H1 (cell line): ENCODE measurements at regions not wholly inside any gene's neighbourhood (a gene's known extent, or its start where the extent isn't known, plus 50 kb on each side); places are given as distances from the start of the nearest gene placed in this dataset.
"Not testable (repeated sequence)": the region's sequence is repeated elsewhere in the genome, so short reads cannot be mapped to it uniquely, and the experiment has no call there.

Experiments used
- CTCF ChIA-PET: fragments of 300-600 bp; sonication (Branson Sonifier 250); formaldehyde crosslinking; loops from one replicate; lab custom pipeline; 2021; ENCODE audit not compliant: partially characterized antibody; lab: Charles Lee
- POLR2A ChIA-PET: fragments of 300-600 bp; sonication (Branson Sonifier 250); formaldehyde crosslinking; loops from one replicate; lab custom pipeline; 2021; ENCODE audit warnings: inconsistent platforms; ENCODE audit not compliant: partially characterized antibody; lab: Charles Lee
- DNase-seq, 2 experiments: peaks; one replicate each; pipeline versions ENCODE4 v3.0.0 to v3.0.0-alpha.2; 2010 to 2022; ENCODE audit warnings: low spot score in 2 of 2, low read depth in 1 of 2, mixed read lengths in 1 of 2
- FAIRE-seq: peaks from 2 replicates; lab custom pipeline; 2011; peaks lifted over from hg19 to GRCh38; lab: Jason Lieb, UNC
- H2AFZ ChIP-seq: 2 replicates; pipeline ENCODE4 v1.8.1; 2012; ENCODE audit warnings: low read length, inconsistent platforms
- H2AK5ac ChIP-seq: 2 replicates; pipeline ENCODE4 v1.6.1; 2013; ENCODE audit warnings: low read depth, low read length
- H2BK120ac ChIP-seq: replicated peaks from 2 replicates; pipeline ENCODE3; 2013; ENCODE audit warnings: low read depth, low read length, inconsistent platforms
- H2BK12ac ChIP-seq: 2 replicates; pipeline ENCODE4 v1.6.1; 2013; ENCODE audit warnings: low read depth, low read length
- H2BK15ac ChIP-seq: 2 replicates; pipeline ENCODE4 v1.6.1; 2013; ENCODE audit warnings: low read length
- H2BK20ac ChIP-seq: 2 replicates; pipeline ENCODE4 v1.6.1; 2013; ENCODE audit warnings: low read length
- H2BK5ac ChIP-seq: 2 replicates; pipeline ENCODE4 v1.6.1; 2013; ENCODE audit warnings: low read depth, low read length
- H3K14ac ChIP-seq: 2 replicates; pipeline ENCODE4 v1.6.1; 2013; ENCODE audit warnings: inconsistent platforms; ENCODE audit not compliant: insufficient read length
- H3K18ac ChIP-seq: 2 replicates; pipeline ENCODE4 v1.6.1; 2013; ENCODE audit warnings: low read length; ENCODE audit errors: extremely low read depth
- H3K23ac ChIP-seq: 2 replicates; pipeline ENCODE4 v1.6.1; 2013; ENCODE audit warnings: inconsistent platforms; ENCODE audit not compliant: insufficient read length
- H3K23me2 ChIP-seq: 2 replicates; pipeline ENCODE4 v1.6.1; 2013; ENCODE audit warnings: low read depth, low read length
- H3K27ac ChIP-seq: 2 replicates; pipeline ENCODE4 v1.6.1; 2011; ENCODE audit warnings: low read depth, low read length, inconsistent platforms
- H3K27me3 ChIP-seq, 4 experiments: replicated peaks in 1 of 4; 1 replicate in 1 of 4; 2 replicates in 3 of 4; pipeline versions ENCODE4 v1.6.1 to v1.8.1; 2011 to 2013; ENCODE audit warnings: low read length in 3 of 4, mild to moderate bottlenecking in 3 of 4, inconsistent platforms in 2 of 4, mixed read lengths in 2 of 4, moderate library complexity in 1 of 4; ENCODE audit not compliant: control insufficient read depth in 3 of 4, insufficient read depth in 3 of 4; ENCODE audit errors: extremely low read depth in 1 of 4
- H3K36me3 ChIP-seq, 4 experiments: 2 replicates each; pipeline versions ENCODE4 v1.6.1 to v1.8.1; 2011 to 2013; ENCODE audit warnings: mild to moderate bottlenecking in 4 of 4, low read length in 3 of 4, moderate library complexity in 2 of 4, control low read depth in 1 of 4, inconsistent platforms in 1 of 4; ENCODE audit not compliant: insufficient read depth in 4 of 4, control insufficient read depth in 2 of 4
- H3K4ac ChIP-seq: replicated peaks from 2 replicates; pipeline ENCODE3; 2013; ENCODE audit warnings: low read length, low read depth, mixed read lengths, inconsistent platforms; ENCODE audit not compliant: insufficient read length
- H3K4me1 ChIP-seq, 4 experiments: replicated peaks in 1 of 4; 1 replicate in 1 of 4; 2 replicates in 3 of 4; pipeline versions ENCODE4 v1.6.1 to v1.8.1; 2011 to 2013; ENCODE audit warnings: low read length in 3 of 4, inconsistent platforms in 2 of 4, mixed read lengths in 1 of 4; ENCODE audit not compliant: insufficient read depth in 4 of 4, control insufficient read depth in 3 of 4
- H3K4me2 ChIP-seq, 2 experiments: 2 replicates each; pipeline versions ENCODE4 v1.6.1 to v1.8.1; 2011 to 2013; ENCODE audit warnings: low read depth in 2 of 2, low read length in 2 of 2, control low read depth in 1 of 2, inconsistent platforms in 1 of 2, mild to moderate bottlenecking in 1 of 2; ENCODE audit not compliant: insufficient read depth in 1 of 2
- H3K4me3 ChIP-seq, 4 experiments: fragments of 200-600, 300-600 bp in 1 of 4; sonication (generic), shearing (Covaris generic), sonication (Bioruptor Twin) in 1 of 4; 2 replicates each; pipeline versions ENCODE4 v1.5.1 to v1.8.1; 2011 to 2016; ENCODE audit warnings: low read length in 4 of 4, low read depth in 3 of 4, control low read depth in 2 of 4, inconsistent platforms in 2 of 4, mild to moderate bottlenecking in 2 of 4, mixed read lengths in 1 of 4, moderate library complexity in 1 of 4; ENCODE audit not compliant: insufficient read depth in 2 of 4; ENCODE audit errors: extremely low read depth in 1 of 4
- H3K56ac ChIP-seq: replicated peaks from 2 replicates; pipeline ENCODE3; 2013; ENCODE audit warnings: low read depth, mild to moderate bottlenecking, mixed read lengths, low read length, inconsistent platforms; ENCODE audit not compliant: insufficient read length
- H3K79me1 ChIP-seq: 2 replicates; pipeline ENCODE4 v1.6.1; 2013; ENCODE audit warnings: low read depth, low read length, control low read depth
- H3K79me2 ChIP-seq, 2 experiments: 2 replicates each; pipeline versions ENCODE4 v1.6.1 to v1.8.1; 2012 to 2013; ENCODE audit warnings: low read length in 2 of 2, mild to moderate bottlenecking in 2 of 2, inconsistent platforms in 1 of 2; ENCODE audit not compliant: insufficient read depth in 2 of 2, control insufficient read depth in 1 of 2
- H3K9ac ChIP-seq, 4 experiments: replicated peaks in 1 of 4; 1 replicate in 1 of 4; 2 replicates in 3 of 4; pipeline versions ENCODE4 v1.6.1 to v1.8.1; 2011 to 2013; ENCODE audit warnings: low read depth in 3 of 4, low read length in 3 of 4, control low read depth in 2 of 4, mild to moderate bottlenecking in 2 of 4, moderate library complexity in 2 of 4, inconsistent platforms in 1 of 4; ENCODE audit errors: extremely low read depth in 1 of 4
- H3K9me3 ChIP-seq, 2 experiments: 2 replicates each; pipeline versions ENCODE4 v1.6.1 to v1.8.1; 2012 to 2013; ENCODE audit warnings: mild to moderate bottlenecking in 2 of 2, moderate library complexity in 2 of 2, control low read depth in 1 of 2, inconsistent platforms in 1 of 2, low read depth in 1 of 2, low read length in 1 of 2, mixed read lengths in 1 of 2; ENCODE audit not compliant: insufficient read depth in 2 of 2
- H4K20me1 ChIP-seq, 2 experiments: replicated peaks in 1 of 2; 2 replicates each; pipeline versions ENCODE3 to v1.8.1; 2011 to 2013; ENCODE audit warnings: inconsistent platforms in 2 of 2, low read length in 2 of 2, mild to moderate bottlenecking in 1 of 2; ENCODE audit not compliant: insufficient read depth in 2 of 2, control insufficient read depth in 1 of 2
- H4K5ac ChIP-seq: 2 replicates; pipeline ENCODE4 v1.6.1; 2013; ENCODE audit warnings: low read length, low read depth, mixed read lengths, inconsistent platforms; ENCODE audit not compliant: insufficient read length
- H4K8ac ChIP-seq: 2 replicates; pipeline ENCODE4 v1.8.0; 2013; ENCODE audit warnings: mild to moderate bottlenecking, moderate library complexity, low read length, inconsistent platforms; ENCODE audit not compliant: insufficient read depth; ENCODE audit errors: extremely low read depth
- H4K91ac ChIP-seq: replicated peaks from 2 replicates; pipeline ENCODE3; 2013; ENCODE audit warnings: low read length, mixed read lengths, inconsistent platforms; ENCODE audit not compliant: insufficient read length
- WGBS, 2 experiments: shearing (Covaris generic) in 1 of 2; methylation state at CpG; one replicate each; pipeline versions ENCODE4 v1.1.6 to v1.1.7; 2013 to 2015; ENCODE audit warnings: low lambda C conversion rate in 2 of 2, mixed read lengths in 2 of 2, inconsistent platforms in 1 of 2, low coverage in 1 of 2, missing lambda C conversion rate in 1 of 2; ENCODE audit not compliant: insufficient replicate concordance in 2 of 2, insufficient coverage in 1 of 2, insufficient read length in 1 of 2; ENCODE audit errors: extremely low coverage in 1 of 2, missing lambda C conversion rate in 1 of 2; 5-methylcytosine and 5-hydroxymethylcytosine counted together

DNA sequence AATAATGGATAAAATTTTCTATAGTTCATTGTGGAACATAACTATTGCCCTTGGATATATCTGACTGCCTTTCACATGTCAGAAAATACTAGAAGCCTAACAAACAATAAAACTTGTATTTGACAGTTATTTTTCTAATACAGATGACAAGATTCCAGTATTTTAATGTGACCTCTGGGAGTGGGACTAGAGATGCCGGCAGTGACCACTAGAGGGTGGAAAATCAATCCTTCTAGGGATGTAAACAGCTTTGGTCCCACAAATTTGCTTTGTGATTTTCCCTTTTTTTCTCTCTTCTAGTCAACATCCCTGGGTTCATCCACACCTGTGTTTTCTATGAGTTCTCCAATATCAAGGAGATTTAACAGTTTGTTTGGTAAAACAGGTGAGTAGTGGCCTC is 813.7 kb downstream of the SPATA31A1 start:
- H3K9me3 ChIP-seq, H4K5ac ChIP-seq, H4K91ac ChIP-seq, H3K23me2 ChIP-seq, H2AK5ac ChIP-seq, H3K27ac ChIP-seq, H3K27me3 ChIP-seq, H4K8ac ChIP-seq, H3K79me2 ChIP-seq, H2BK20ac ChIP-seq, H3K14ac ChIP-seq, H3K4ac ChIP-seq, H2BK120ac ChIP-seq, H3K36me3 ChIP-seq, H2BK15ac ChIP-seq, H3K9ac ChIP-seq, H3K56ac ChIP-seq, H4K20me1 ChIP-seq, H3K4me1 ChIP-seq, DNase-seq, H2BK12ac ChIP-seq, POLR2A ChIA-PET, FAIRE-seq, CTCF ChIA-PET, H3K4me2 ChIP-seq, H3K23ac ChIP-seq, H3K79me1 ChIP-seq, H2AFZ ChIP-seq, H2BK5ac ChIP-seq, H3K18ac ChIP-seq, H3K4me3 ChIP-seq: not testable (repeated sequence)
- WGBS, 2 experiments, result no CpG with 5 or more reads among the region's 1 CpG

DNA sequence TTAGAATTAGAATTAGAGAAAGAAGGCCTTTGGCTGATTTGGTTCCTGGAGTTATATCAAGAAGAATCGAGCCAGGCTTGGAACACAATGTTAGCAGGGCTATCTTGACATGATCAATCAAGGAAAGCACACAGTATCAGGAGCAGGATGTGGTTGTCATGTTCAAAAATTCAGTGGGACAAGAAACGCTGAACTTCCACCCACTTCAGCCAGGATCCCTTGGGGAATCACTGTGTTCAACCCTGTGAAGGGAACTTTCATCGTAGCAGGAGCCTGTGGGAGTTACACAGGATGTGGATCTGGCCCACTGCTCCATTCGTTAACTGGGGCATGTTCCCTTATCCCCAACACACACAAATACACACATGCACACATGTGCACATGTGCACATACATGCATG is 817.8 kb downstream of the SPATA31A1 start:
- H3K23me2 ChIP-seq, H3K27me3 ChIP-seq, H3K4ac ChIP-seq, DNase-seq, H3K79me2 ChIP-seq, H2AFZ ChIP-seq, H3K9ac ChIP-seq, H4K8ac ChIP-seq, POLR2A ChIA-PET, H2AK5ac ChIP-seq, H2BK20ac ChIP-seq, H3K4me2 ChIP-seq, H4K5ac ChIP-seq, H3K56ac ChIP-seq, H4K91ac ChIP-seq, CTCF ChIA-PET, H3K14ac ChIP-seq, H3K4me1 ChIP-seq, H3K18ac ChIP-seq, H2BK15ac ChIP-seq, H4K20me1 ChIP-seq, H2BK5ac ChIP-seq, H3K23ac ChIP-seq, H2BK120ac ChIP-seq, FAIRE-seq, H3K79me1 ChIP-seq, H3K4me3 ChIP-seq, H3K27ac ChIP-seq, H2BK12ac ChIP-seq, H3K9me3 ChIP-seq, H3K36me3 ChIP-seq: not testable (repeated sequence)
- 86% methylated on average over 1 of the region's 4 CpGs; no CpG with 5 or more reads in 1 of the 2 experiments for WGBS, 2 experiments
